ENCODE measurements at regions not wholly inside any gene's neighbourhood (a gene's known extent, or its start where the extent isn't known, plus 50 kb on each side); places are given as distances from the start of the nearest gene placed in this dataset.

GRCh38 chr12:76276499-76277151 lies 71.6 kb downstream of the BBS10 start:
- TF ChIP-seq ZNF274 (IDR thresholded peaks at IDR 0.05; ENCODE audit: low read depth, low read length), result no peak
- no peak for TF ChIP-seq YY1 (IDR thresholded peaks at IDR 0.05; ENCODE audit: insufficient read depth, insufficient read length)
- TF ChIP-seq SUZ12 (IDR thresholded peaks at IDR 0.05; ENCODE audit: extremely low read depth, insufficient read depth, insufficient read length), result no peak

All from NT2/D1 (cell line).